ENCODE measurements at regions not wholly inside any gene's neighbourhood (a gene's known extent, or its start where the extent isn't known, plus 50 kb on each side); places are given as distances from the start of the nearest gene placed in this dataset.

DNA sequence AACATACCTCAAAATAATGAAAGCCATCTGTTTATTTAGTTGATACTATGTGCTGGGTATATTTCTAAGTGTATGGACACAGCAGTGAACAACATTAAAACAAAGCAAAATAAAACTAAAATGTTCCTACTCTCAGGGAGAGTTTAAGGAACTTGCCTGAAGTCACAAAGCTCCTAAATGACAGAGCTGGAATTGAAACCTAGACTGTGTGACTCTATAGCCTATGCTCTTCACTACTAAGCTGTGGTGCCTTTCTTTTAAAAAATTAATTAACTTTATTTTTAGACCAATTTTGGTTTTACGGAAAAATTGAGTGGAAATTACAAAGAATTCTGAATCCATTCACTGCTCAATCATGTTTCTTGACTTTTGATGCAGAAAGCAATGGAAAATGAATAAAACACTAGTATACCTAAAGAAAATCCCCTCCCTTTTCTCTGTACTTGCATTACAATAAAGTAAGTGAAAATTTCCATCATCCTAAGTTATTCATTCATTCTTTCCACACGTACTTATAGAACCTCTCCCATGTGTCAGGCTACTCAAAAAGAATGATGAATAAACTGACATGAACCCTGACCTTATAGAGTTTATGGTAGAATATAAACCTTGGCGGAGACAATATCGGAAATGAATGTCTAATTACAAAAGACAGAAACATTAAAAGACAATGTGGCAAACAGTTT is 189.8 kb upstream of the RBMS3 start:
- TF ChIP-seq FOXK2 (IDR thresholded peaks at IDR 0.05) (no peak), ARNT (IDR thresholded peaks at IDR 0.05) (no peak), LEF1 (IDR thresholded peaks at IDR 0.05; ENCODE audit: borderline replicate concordance) (no peak), SUZ12 (IDR thresholded peaks at IDR 0.05) (no peak), CTBP1 (IDR thresholded peaks at IDR 0.05; ENCODE audit: borderline replicate concordance) (no peak), SP1 (IDR thresholded peaks at IDR 0.05) (no peak), NFRKB (IDR thresholded peaks at IDR 0.05) (no peak), TARDBP (IDR thresholded peaks at IDR 0.05) (no peak), ELF4 (IDR thresholded peaks at IDR 0.05) (no peak), FOXA1 (IDR thresholded peaks at IDR 0.05) (no peak), HDGF (IDR thresholded peaks at IDR 0.05; ENCODE audit: borderline replicate concordance) (no peak)
- TF ChIP-seq, protein P1, sequence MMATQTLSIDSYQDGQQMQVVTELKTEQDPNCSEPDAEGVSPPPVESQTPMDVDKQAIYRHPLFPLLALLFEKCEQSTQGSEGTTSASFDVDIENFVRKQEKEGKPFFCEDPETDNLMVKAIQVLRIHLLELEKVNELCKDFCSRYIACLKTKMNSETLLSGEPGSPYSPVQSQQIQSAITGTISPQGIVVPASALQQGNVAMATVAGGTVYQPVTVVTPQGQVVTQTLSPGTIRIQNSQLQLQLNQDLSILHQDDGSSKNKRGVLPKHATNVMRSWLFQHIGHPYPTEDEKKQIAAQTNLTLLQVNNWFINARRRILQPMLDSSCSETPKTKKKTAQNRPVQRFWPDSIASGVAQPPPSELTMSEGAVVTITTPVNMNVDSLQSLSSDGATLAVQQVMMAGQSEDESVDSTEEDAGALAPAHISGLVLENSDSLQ (IDR thresholded peaks at IDR 0.05) = no peak
- no peak for DNase-seq (ENCODE audit: extremely low spot score)
- CTCF ChIA-PET = no interaction called here
- POLR2A ChIA-PET = no interaction called here

DNA sequence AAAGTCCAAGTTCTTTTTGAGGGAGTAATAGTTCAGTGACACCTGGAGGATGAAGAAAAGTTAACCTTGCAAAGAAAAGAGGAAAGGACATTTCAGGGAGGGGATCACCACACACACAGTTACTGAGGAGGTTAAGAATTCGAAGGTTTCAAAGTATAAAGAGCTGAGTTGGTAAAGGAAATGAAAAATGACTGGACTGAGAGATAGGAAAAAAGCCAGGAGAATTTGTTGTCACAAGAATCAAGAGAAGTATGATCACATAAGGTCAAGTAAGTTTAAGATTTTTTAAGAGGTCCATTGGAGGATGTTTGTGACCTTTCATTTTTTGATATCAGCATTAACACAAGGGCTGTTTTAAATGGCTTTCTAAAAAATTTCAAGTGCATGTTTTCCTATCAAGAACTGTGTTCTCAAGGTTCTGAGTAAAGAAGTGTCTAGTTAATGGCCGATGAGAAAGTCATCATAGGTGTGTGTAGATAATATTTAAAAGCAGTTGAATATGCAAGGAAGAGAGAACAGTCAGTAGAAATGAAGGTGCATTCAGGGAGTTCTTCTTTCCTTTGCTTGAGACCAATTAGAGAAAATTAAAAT is 189.2 kb upstream of the RBMS3 start:
- DNase-seq (ENCODE audit: extremely low spot score) = no peak
- CTCF ChIA-PET = no interaction called here
- no peak for TF ChIP-seq FOXK2 (IDR thresholded peaks at IDR 0.05)
- TF ChIP-seq NFRKB (IDR thresholded peaks at IDR 0.05) = no peak
- TF ChIP-seq L3MBTL2 (conservative IDR thresholded peaks at IDR 0.05) = no peak
- POLR2A ChIA-PET = no interaction called here

DNA sequence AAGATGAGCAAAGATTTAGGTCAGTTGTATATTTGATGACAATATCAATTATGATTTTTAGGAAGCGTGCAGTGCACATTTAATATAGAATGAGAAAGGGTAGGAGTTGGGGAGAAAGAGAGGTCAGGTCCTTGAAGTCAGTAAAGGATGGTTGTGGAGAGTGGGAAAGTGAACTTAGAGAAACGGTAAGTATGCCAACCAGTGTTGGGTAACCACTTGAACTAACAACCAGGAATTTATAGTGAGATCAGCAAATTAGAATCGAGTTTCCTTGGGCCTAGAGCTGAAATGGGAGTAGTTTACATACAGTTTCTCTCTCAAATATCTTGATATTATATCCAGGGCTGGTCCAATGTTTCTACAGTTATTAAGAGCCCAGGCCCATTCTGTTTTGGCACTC is 188.5 kb upstream of the RBMS3 start:
- ChIA-PET POLR2A (no interaction called here), CTCF (no interaction called here)
- no peak for TF ChIP-seq LEF1 (IDR thresholded peaks at IDR 0.05; ENCODE audit: borderline replicate concordance)
- TF ChIP-seq FOXK2 (IDR thresholded peaks at IDR 0.05) = no peak
- no peak for TF ChIP-seq CTBP1 (IDR thresholded peaks at IDR 0.05; ENCODE audit: borderline replicate concordance)
- TF ChIP-seq SUZ12 (IDR thresholded peaks at IDR 0.05) = no peak
- no peak for TF ChIP-seq ELF4 (IDR thresholded peaks at IDR 0.05)
- TF ChIP-seq FOXM1 (IDR thresholded peaks at IDR 0.05; ENCODE audit: borderline replicate concordance) = no peak
- TF ChIP-seq, protein P1 (IDR thresholded peaks at IDR 0.05) = no peak
- TF ChIP-seq BHLHE40 (IDR thresholded peaks at IDR 0.05; ENCODE audit: borderline replicate concordance) = no peak
- TF ChIP-seq L3MBTL2 (conservative IDR thresholded peaks at IDR 0.05) = no peak
- TF ChIP-seq FOXA1 (IDR thresholded peaks at IDR 0.05) = no peak
- no peak for TF ChIP-seq HDGF (IDR thresholded peaks at IDR 0.05; ENCODE audit: borderline replicate concordance)
- TF ChIP-seq NFRKB (IDR thresholded peaks at IDR 0.05) = no peak
- TF ChIP-seq TARDBP (IDR thresholded peaks at IDR 0.05) = no peak
- no peak for TF ChIP-seq ARNT (IDR thresholded peaks at IDR 0.05)
- no peak for TF ChIP-seq ZNF384 (IDR thresholded peaks at IDR 0.05)
- TF ChIP-seq SP1 (IDR thresholded peaks at IDR 0.05) = no peak
- no peak for DNase-seq (ENCODE audit: extremely low spot score)

DNA sequence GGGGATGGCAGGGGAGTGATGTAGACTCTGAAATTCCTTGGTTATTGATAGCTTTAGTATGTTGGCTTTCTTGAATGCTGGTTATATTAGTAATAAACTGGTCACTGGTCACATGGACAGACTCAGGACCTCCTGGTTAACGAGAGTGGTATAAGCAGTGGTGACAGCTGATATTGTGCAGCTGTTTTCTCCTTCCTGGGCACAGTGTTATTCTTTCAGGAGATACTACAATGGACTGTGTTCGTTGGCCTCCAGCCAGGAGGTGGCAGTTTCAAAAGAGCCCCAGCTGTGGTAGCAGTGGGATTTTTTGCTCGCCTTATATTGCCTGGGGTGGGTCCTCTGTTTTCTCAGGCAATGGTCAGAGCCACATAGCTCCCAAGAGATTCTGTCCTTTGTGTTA is 181.6 kb upstream of the RBMS3 start:
- CTCF ChIA-PET = no interaction called here
- POLR2A ChIA-PET = no interaction called here
- TF ChIP-seq FOXM1 (IDR thresholded peaks at IDR 0.05; ENCODE audit: borderline replicate concordance) (no peak), SP1 (IDR thresholded peaks at IDR 0.05) (no peak), LEF1 (IDR thresholded peaks at IDR 0.05; ENCODE audit: borderline replicate concordance) (no peak), BHLHE40 (IDR thresholded peaks at IDR 0.05; ENCODE audit: borderline replicate concordance) (no peak)
- TF ChIP-seq, protein P1 (IDR thresholded peaks at IDR 0.05) = no peak
- no peak for DNase-seq (ENCODE audit: extremely low spot score)

DNA sequence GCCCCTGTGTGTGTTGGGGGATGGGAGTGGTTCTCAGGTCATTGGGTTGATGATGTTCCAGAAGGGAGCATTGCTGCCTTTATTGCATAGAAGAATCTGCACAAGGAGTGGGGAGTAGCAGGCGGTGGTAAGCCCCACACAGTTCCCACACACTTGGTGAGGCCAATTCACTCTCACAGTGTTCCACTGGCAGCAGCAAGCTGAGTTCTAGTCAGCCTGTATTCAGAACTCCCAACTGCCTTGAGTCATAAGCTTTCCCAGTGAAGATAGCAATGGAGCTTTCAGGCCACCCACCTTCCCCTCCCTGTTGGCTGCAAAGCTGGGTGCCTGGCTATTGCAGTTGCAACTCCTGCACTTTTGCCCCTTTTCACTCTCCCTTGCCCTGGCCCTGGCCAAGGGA is 181.1 kb upstream of the RBMS3 start:
- ChIA-PET CTCF (no interaction called here), POLR2A (no interaction called here)
- no peak for TF ChIP-seq HDGF (IDR thresholded peaks at IDR 0.05; ENCODE audit: borderline replicate concordance)
- TF ChIP-seq, protein P1 (IDR thresholded peaks at IDR 0.05) = no peak
- no peak for TF ChIP-seq FOXA1 (IDR thresholded peaks at IDR 0.05)
- TF ChIP-seq SUZ12 (IDR thresholded peaks at IDR 0.05) = no peak
- no peak for TF ChIP-seq FOXM1 (IDR thresholded peaks at IDR 0.05; ENCODE audit: borderline replicate concordance)
- TF ChIP-seq ARNT (IDR thresholded peaks at IDR 0.05) = no peak
- no peak for TF ChIP-seq L3MBTL2 (conservative IDR thresholded peaks at IDR 0.05)
- no peak for TF ChIP-seq FOXK2 (IDR thresholded peaks at IDR 0.05)
- TF ChIP-seq ELF4 (IDR thresholded peaks at IDR 0.05) = no peak
- TF ChIP-seq ZNF384 (IDR thresholded peaks at IDR 0.05) = no peak
- no peak for TF ChIP-seq NFRKB (IDR thresholded peaks at IDR 0.05)
- no peak for TF ChIP-seq BHLHE40 (IDR thresholded peaks at IDR 0.05; ENCODE audit: borderline replicate concordance)
- TF ChIP-seq CTBP1 (IDR thresholded peaks at IDR 0.05; ENCODE audit: borderline replicate concordance) = no peak
- no peak for TF ChIP-seq LEF1 (IDR thresholded peaks at IDR 0.05; ENCODE audit: borderline replicate concordance)
- TF ChIP-seq SP1 (IDR thresholded peaks at IDR 0.05) = no peak
- no peak for TF ChIP-seq TARDBP (IDR thresholded peaks at IDR 0.05)
- no peak for DNase-seq (ENCODE audit: extremely low spot score)

DNA sequence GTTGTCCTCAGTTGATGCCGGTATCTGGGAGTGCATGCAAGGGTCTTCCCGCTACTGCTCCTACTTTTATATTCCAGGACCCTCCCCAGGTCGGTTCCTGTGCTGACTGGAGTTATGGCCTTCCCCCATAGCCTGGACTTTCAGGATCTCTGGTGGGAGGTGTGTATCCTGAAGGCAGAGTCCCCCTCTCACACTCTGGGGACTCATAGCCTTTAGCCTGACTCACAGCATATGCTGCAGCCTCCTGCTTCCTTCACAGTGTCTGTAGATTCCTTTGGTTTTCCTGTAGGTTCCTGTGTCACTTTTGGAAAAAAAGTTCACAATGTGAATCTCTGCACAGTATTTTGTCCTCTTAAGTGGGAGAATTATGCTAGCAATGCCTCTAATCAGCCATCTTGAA is 180.6 kb upstream of the RBMS3 start:
- ChIA-PET CTCF (no interaction called here), POLR2A (no interaction called here)
- DNase-seq (ENCODE audit: extremely low spot score) = no peak
- TF ChIP-seq SUZ12 (IDR thresholded peaks at IDR 0.05) (no peak), ARNT (IDR thresholded peaks at IDR 0.05) (no peak), BHLHE40 (IDR thresholded peaks at IDR 0.05; ENCODE audit: borderline replicate concordance) (no peak), ELF4 (IDR thresholded peaks at IDR 0.05) (no peak), L3MBTL2 (conservative IDR thresholded peaks at IDR 0.05) (no peak), FOXK2 (IDR thresholded peaks at IDR 0.05) (no peak), CTBP1 (IDR thresholded peaks at IDR 0.05; ENCODE audit: borderline replicate concordance) (no peak), ZNF384 (IDR thresholded peaks at IDR 0.05) (no peak), LEF1 (IDR thresholded peaks at IDR 0.05; ENCODE audit: borderline replicate concordance) (no peak), FOXA1 (IDR thresholded peaks at IDR 0.05) (no peak), TARDBP (IDR thresholded peaks at IDR 0.05) (no peak)

Data from HEK293T (cell line).